H1 (cell line): ENCODE measurements at regions not wholly inside any gene's neighbourhood (a gene's known extent, or its start where the extent isn't known, plus 50 kb on each side); places are given as distances from the start of the nearest gene placed in this dataset.

Experiments
- CHD7 ChIP-seq: fragments of 300-600 bp; sonication (generic); IDR thresholded peaks from 2 replicates; pipeline ENCODE4 v1.7.1; 2012; ENCODE audit warnings: low read length, moderate library complexity, mild to moderate bottlenecking, inconsistent platforms; ENCODE audit not compliant: insufficient replicate concordance
- HDAC2 ChIP-seq, 2 experiments: fragments of 300-600 bp in 1 of 2; sonication (generic) in 1 of 2; IDR thresholded peaks; 2 replicates each; pipeline ENCODE4 v1.6.1; 2011 to 2012; ENCODE audit warnings: low read depth in 2 of 2, low read length in 2 of 2, mild to moderate bottlenecking in 2 of 2, moderate library complexity in 2 of 2, borderline replicate concordance in 1 of 2, inconsistent platforms in 1 of 2
- KDM5A ChIP-seq: fragments of 200-600 bp; IDR thresholded peaks from 2 replicates; pipeline ENCODE4 v1.7.1; 2012; ENCODE audit warnings: mild to moderate bottlenecking, low read length, inconsistent platforms, mixed read lengths
- SIRT6 ChIP-seq: IDR thresholded peaks from one replicate; pipeline ENCODE4 v1.7.1; 2012; ENCODE audit warnings: low read length, inconsistent platforms
- SUZ12 ChIP-seq: fragments of 200-600 bp; sonication (generic); IDR thresholded peaks from 2 replicates; pipeline ENCODE4 v1.6.1; 2012; ENCODE audit warnings: mild to moderate bottlenecking, inconsistent platforms, low read length, moderate library complexity, mixed read lengths
- TEAD4 ChIP-seq: IDR thresholded peaks from 2 replicates; pipeline ENCODE4 v1.6.1; 2012; ENCODE audit warnings: low read depth, low read length, inconsistent platforms, mixed read lengths

- TF ChIP-seq CHD7 (no peak), SIRT6 (no peak), HDAC2 (IDR thresholded peaks at IDR 0.05; ENCODE audit: borderline replicate concordance in 1 of 2, low read depth in 2 of 2, low read length in 2 of 2) (no peak), SUZ12 (no peak), KDM5A (no peak), TEAD4 (no peak)
Observed at GRCh38 chrX:25285598-25285997, 269.8 kb upstream of the ARX start (continued).
